ENCODE measurements at regions not wholly inside any gene's neighbourhood (a gene's known extent, or its start where the extent isn't known, plus 50 kb on each side); places are given as distances from the start of the nearest gene placed in this dataset.

- TF ChIP-seq POLR2A (IDR thresholded peaks at IDR 0.05) (no peak), CTCF (IDR thresholded peaks at IDR 0.05) (no peak)
These were observed 66.2 kb upstream of the GRID2 start for GRCh38 chr4:92237559-92237958.
